HEK293 (cell line): ENCODE measurements at regions not wholly inside any gene's neighbourhood (a gene's known extent, or its start where the extent isn't known, plus 50 kb on each side); places are given as distances from the start of the nearest gene placed in this dataset.

Experiments used
- CTCF ChIA-PET: fragments of 350-600 bp; formaldehyde crosslinking; extraction: SDS; loops from one replicate; lab custom pipeline; 2021; ENCODE audit warnings: antibody characterized with exemption; lab: Yijun Ruan, JAX
- POLR2A ChIA-PET: fragments of 300-600 bp; formaldehyde crosslinking; extraction: SDS; loops from one replicate; lab custom pipeline; 2020; ENCODE audit warnings: antibody characterized with exemption, inconsistent platforms; lab: Yijun Ruan, JAX
- H3K27ac ChIP-seq: fragments of 200-500 bp; sonication (Bioruptor generic); 2 replicates; pipeline ENCODE4 v1.5.1; 2014; ENCODE audit warnings: low read depth, low read length, control low read depth, inconsistent platforms; ENCODE audit errors: extremely low read depth
- H3K36me3 ChIP-seq, 2 experiments: fragments of 200-500 bp in 1 of 2; sonication (Bioruptor generic) in 1 of 2; 1 replicate in 1 of 2; 2 replicates in 1 of 2; pipeline ENCODE4 v1.5.1; 2014 to 2017; ENCODE audit warnings: inconsistent platforms in 2 of 2, low read length in 2 of 2; ENCODE audit not compliant: control insufficient read depth in 2 of 2, insufficient read depth in 1 of 2
- H3K4me1 ChIP-seq: fragments of 200-500 bp; sonication (Bioruptor generic); 2 replicates; pipeline ENCODE4 v1.5.1; 2014; ENCODE audit warnings: mild to moderate bottlenecking, low read length, inconsistent platforms; ENCODE audit not compliant: control insufficient read depth, insufficient read depth
- H3K4me3 ChIP-seq: 2 replicates; pipeline ENCODE4 v1.5.1; 2011; ENCODE audit warnings: low read depth, mild to moderate bottlenecking, control low read depth, low read length, moderate library complexity
- H3K9me3 ChIP-seq: fragments of 200-500 bp; sonication (Bioruptor generic); 2 replicates; pipeline ENCODE4 v1.5.1; 2014; ENCODE audit warnings: low read depth, low read length, inconsistent platforms; ENCODE audit not compliant: control insufficient read depth, insufficient read depth
- ATF2 ChIP-seq: fragments of 450-650 bp; formaldehyde crosslinking; IDR thresholded peaks from 2 replicates; pipeline ENCODE4 v1.5.1; 2016; ENCODE audit warnings: missing biosample characterization, missing genetic modification characterization, low read depth
- GLI4 ChIP-seq: fragments of 450-650 bp; formaldehyde crosslinking; IDR thresholded peaks from 2 replicates; pipeline ENCODE4 v1.5.1; 2016; ENCODE audit warnings: missing biosample characterization, missing genetic modification characterization
- GLIS1 ChIP-seq: fragments of 450-650 bp; formaldehyde crosslinking; IDR thresholded peaks from 2 replicates; pipeline ENCODE4 v1.5.1; 2016; ENCODE audit warnings: missing biosample characterization, missing genetic modification characterization
- HOXA7 ChIP-seq: sonication (generic); formaldehyde crosslinking; IDR thresholded peaks from 2 replicates; pipeline ENCODE4 v1.8.1; 2022; ENCODE audit warnings: missing genetic modification reagents, borderline replicate concordance
- MYNN ChIP-seq: fragments of 450-650 bp; formaldehyde crosslinking; IDR thresholded peaks from 2 replicates; pipeline ENCODE4 v1.5.1; 2016; ENCODE audit warnings: missing biosample characterization, missing genetic modification characterization, borderline replicate concordance
- SALL2 ChIP-seq: fragments of 450-650 bp; formaldehyde crosslinking; IDR thresholded peaks from 2 replicates; pipeline ENCODE4 v1.5.0; 2017; ENCODE audit warnings: missing biosample characterization, mild to moderate bottlenecking, missing genetic modification characterization, borderline replicate concordance
- ZBTB10 ChIP-seq: fragments of 450-650 bp; formaldehyde crosslinking; IDR thresholded peaks from 2 replicates; pipeline ENCODE4 v1.5.1; 2016; ENCODE audit warnings: missing biosample characterization, missing genetic modification characterization
- ZBTB20 ChIP-seq: fragments of 450-650 bp; formaldehyde crosslinking; IDR thresholded peaks from 2 replicates; pipeline ENCODE4 v1.5.1; 2016; ENCODE audit warnings: missing biosample characterization, missing genetic modification characterization
- ZBTB7A ChIP-seq: fragments of 450-650 bp; formaldehyde crosslinking; IDR thresholded peaks from 2 replicates; pipeline ENCODE4 v1.5.1; 2016; ENCODE audit warnings: low read depth, missing biosample characterization, missing genetic modification characterization
- ZNF114 ChIP-seq: fragments of 450-650 bp; formaldehyde crosslinking; IDR thresholded peaks from 2 replicates; pipeline ENCODE4 v1.5.0; 2017; ENCODE audit warnings: missing biosample characterization, missing genetic modification characterization
- ZNF223 ChIP-seq: fragments of 450-650 bp; formaldehyde crosslinking; IDR thresholded peaks from 2 replicates; pipeline ENCODE4 v1.5.1; 2016; ENCODE audit warnings: missing biosample characterization, missing genetic modification characterization
- ZNF280C ChIP-seq: fragments of 450-650 bp; formaldehyde crosslinking; IDR thresholded peaks from 2 replicates; pipeline ENCODE4 v1.5.1; 2016; ENCODE audit warnings: missing biosample characterization, missing genetic modification characterization
- ZNF433 ChIP-seq: fragments of 450-650 bp; formaldehyde crosslinking; IDR thresholded peaks from 2 replicates; pipeline ENCODE4 v1.5.1; 2016; ENCODE audit warnings: missing biosample characterization, missing genetic modification characterization, low read depth
- ZNF449 ChIP-seq: fragments of 450-650 bp; formaldehyde crosslinking; IDR thresholded peaks from 2 replicates; pipeline ENCODE4 v1.5.1; 2017; ENCODE audit warnings: missing biosample characterization, mild to moderate bottlenecking, missing genetic modification characterization, moderate library complexity
- ZNF501 ChIP-seq: fragments of 450-650 bp; formaldehyde crosslinking; IDR thresholded peaks from 2 replicates; pipeline ENCODE4 v1.5.1; 2016; ENCODE audit warnings: missing biosample characterization, missing genetic modification characterization
- ZNF514 ChIP-seq: fragments of 450-650 bp; formaldehyde crosslinking; IDR thresholded peaks from 2 replicates; pipeline ENCODE4 v1.5.1; 2016; ENCODE audit warnings: missing biosample characterization, missing genetic modification characterization
- ZNF560 ChIP-seq: fragments of 450-650 bp; formaldehyde crosslinking; IDR thresholded peaks from 2 replicates; pipeline ENCODE4 v1.5.1; 2017; ENCODE audit warnings: missing biosample characterization, missing genetic modification characterization, borderline replicate concordance
- ZNF561 ChIP-seq: fragments of 450-650 bp; IDR thresholded peaks from 2 replicates; pipeline ENCODE4 v1.5.1; 2018; ENCODE audit warnings: missing biosample characterization, missing genetic modification characterization, borderline replicate concordance
- ZNF596 ChIP-seq: fragments of 450-650 bp; IDR thresholded peaks from 2 replicates; pipeline ENCODE4 v1.5.0; 2018; ENCODE audit warnings: missing biosample characterization, mild to moderate bottlenecking, missing genetic modification characterization, moderate library complexity
- ZNF623 ChIP-seq: fragments of 450-650 bp; formaldehyde crosslinking; IDR thresholded peaks from 2 replicates; pipeline ENCODE4 v1.5.1; 2016; ENCODE audit warnings: missing biosample characterization, missing genetic modification characterization
- ZNF639 ChIP-seq: fragments of 450-650 bp; formaldehyde crosslinking; IDR thresholded peaks from 2 replicates; pipeline ENCODE4 v1.5.1; 2016; ENCODE audit warnings: missing biosample characterization, missing genetic modification characterization
- ZNF660 ChIP-seq: fragments of 450-650 bp; IDR thresholded peaks from 2 replicates; pipeline ENCODE4 v1.5.1; 2018; ENCODE audit warnings: missing biosample characterization, mild to moderate bottlenecking, missing genetic modification characterization
- ZNF792 ChIP-seq: fragments of 450-650 bp; formaldehyde crosslinking; IDR thresholded peaks from 2 replicates; pipeline ENCODE4 v1.5.1; 2016; ENCODE audit warnings: missing biosample characterization, missing genetic modification characterization
- ZNF837 ChIP-seq: fragments of 450-650 bp; formaldehyde crosslinking; IDR thresholded peaks from 2 replicates; pipeline ENCODE4 v1.5.1; 2016; ENCODE audit warnings: missing biosample characterization, missing genetic modification characterization
- ZNF843 ChIP-seq: fragments of 450-650 bp; formaldehyde crosslinking; IDR thresholded peaks from 2 replicates; pipeline ENCODE4 v1.5.1; 2016; ENCODE audit warnings: missing biosample characterization, missing genetic modification characterization
- ZSCAN30 ChIP-seq: fragments of 450-650 bp; IDR thresholded peaks from 2 replicates; pipeline ENCODE4 v1.5.1; 2018; ENCODE audit warnings: missing biosample characterization, mild to moderate bottlenecking, missing genetic modification characterization, moderate library complexity
- ZSCAN4 ChIP-seq: fragments of 450-650 bp; formaldehyde crosslinking; IDR thresholded peaks from 2 replicates; pipeline ENCODE4 v1.5.1; 2017; ENCODE audit warnings: missing biosample characterization, missing genetic modification characterization
- ZXDB ChIP-seq: fragments of 450-650 bp; formaldehyde crosslinking; IDR thresholded peaks from 2 replicates; pipeline ENCODE4 v1.5.1; 2016; ENCODE audit warnings: missing biosample characterization, missing genetic modification characterization

- TF ChIP-seq HOXA7 (no peak), ZXDB (tag by site-specific recombination) (no peak), ZNF660 (tag by site-specific recombination) (no peak), ZNF639 (tag by site-specific recombination) (no peak), MYNN (tag by site-specific recombination) (no peak), ZBTB20 (tag by site-specific recombination) (no peak), ZNF433 (tag by site-specific recombination) (no peak), ZSCAN4 (no peak), ZBTB10 (tag by site-specific recombination) (no peak), ZNF596 (tag by site-specific recombination) (no peak), ZNF280C (tag by site-specific recombination) (no peak), GLI4 (tag by site-specific recombination) (no peak), ZNF561 (tag by site-specific recombination) (no peak), ZNF114 (tag by site-specific recombination) (no peak), ZNF223 (tag by site-specific recombination) (no peak), ZNF514 (tag by site-specific recombination) (no peak)
- H3K27ac ChIP-seq = no peak overlapping the region
- ChIA-PET POLR2A (no interaction called here), CTCF (no interaction called here)
- no peak overlapping the region for H3K4me3 ChIP-seq
- no peaks in the 10 kb centered on the region for H3K9me3 ChIP-seq
- no peaks in the 10 kb centered on the region for H3K36me3 ChIP-seq
- H3K4me1 ChIP-seq = no peaks in the 10 kb centered on the region
Measured at GRCh38 chr1:13916530-13916929, 216.5 kb downstream of the PRDM2 start.

- Histone ChIP-seq H3K27ac (no peak overlapping the region), H3K9me3 (no peaks in the 10 kb centered on the region), H3K4me3 (no peak overlapping the region), H3K36me3 (no peaks in the 10 kb centered on the region), H3K4me1 (no peaks in the 10 kb centered on the region)
- CTCF ChIA-PET = no interaction called here
- POLR2A ChIA-PET = no interaction called here
- no peak for TF ChIP-seq ZNF449 (tag by site-specific recombination)
- no peak for TF ChIP-seq ZNF560
- TF ChIP-seq GLIS1 (tag by site-specific recombination) = no peak
- TF ChIP-seq ZNF843 (tag by site-specific recombination) = no peak
- no peak for TF ChIP-seq SALL2
- no peak for TF ChIP-seq ZBTB7A (tag by site-specific recombination)
- no peak for TF ChIP-seq ZNF837 (tag by site-specific recombination)
- no peak for TF ChIP-seq ZNF501 (tag by site-specific recombination)
- no peak for TF ChIP-seq ZSCAN30 (tag by site-specific recombination)
- no peak for TF ChIP-seq ZNF792 (tag by site-specific recombination)
- no peak for TF ChIP-seq ZNF623 (tag by site-specific recombination)
- no peak for TF ChIP-seq ATF2
Measured at GRCh38 chr1:13917607-13918006, 217.6 kb downstream of the PRDM2 start.
